Fibroblast of peridontal ligament (primary cell): ENCODE measurements at regions not wholly inside any gene's neighbourhood (a gene's known extent, or its start where the extent isn't known, plus 50 kb on each side); places are given as distances from the start of the nearest gene placed in this dataset.

ENCODE experiments used
- DNase-seq: peaks from one replicate; pipeline ENCODE4 v3.0.0-alpha.2; 2010; ENCODE audit errors: extremely low read depth

DNA sequence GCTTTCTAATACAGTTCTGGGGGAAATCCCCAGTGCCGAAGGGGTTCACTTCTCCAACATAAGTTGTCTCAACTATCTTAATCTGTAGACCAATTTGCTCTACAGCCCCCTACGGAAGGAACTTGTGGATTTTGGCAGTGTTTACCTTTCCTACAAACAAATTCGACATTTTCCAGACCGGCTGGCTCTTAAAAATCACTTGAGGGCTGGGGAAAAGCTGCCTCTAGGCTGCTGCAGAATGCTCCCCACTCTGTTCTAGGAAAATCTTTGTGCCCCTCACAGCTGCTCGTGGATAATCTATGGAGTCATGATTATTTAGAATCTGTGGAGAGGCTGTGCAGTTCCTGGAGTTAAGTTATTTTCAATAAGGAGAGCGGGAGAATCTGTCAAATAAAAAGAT lies 474.6 kb upstream of the FZD8 start:
- no peak for DNase-seq

DNA sequence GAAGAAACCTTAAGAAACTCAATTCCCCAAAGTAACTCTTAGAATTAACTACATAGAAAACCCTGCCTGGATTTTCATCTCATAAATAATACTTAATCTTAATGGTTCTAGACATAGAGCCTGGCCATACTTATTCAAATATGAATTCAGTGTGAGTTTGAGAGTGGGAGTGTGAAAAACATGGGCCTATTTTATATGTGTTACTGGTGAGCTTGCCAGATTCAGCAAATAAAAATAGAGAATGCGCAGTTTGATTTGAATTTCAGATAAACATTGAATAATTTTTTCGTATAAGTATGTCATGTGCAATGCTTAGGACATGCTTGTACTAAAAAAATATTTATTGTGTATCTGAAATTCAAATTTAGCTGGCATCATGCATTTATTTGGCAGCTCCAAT lies 473.9 kb upstream of the FZD8 start:
- no peak for DNase-seq

DNA sequence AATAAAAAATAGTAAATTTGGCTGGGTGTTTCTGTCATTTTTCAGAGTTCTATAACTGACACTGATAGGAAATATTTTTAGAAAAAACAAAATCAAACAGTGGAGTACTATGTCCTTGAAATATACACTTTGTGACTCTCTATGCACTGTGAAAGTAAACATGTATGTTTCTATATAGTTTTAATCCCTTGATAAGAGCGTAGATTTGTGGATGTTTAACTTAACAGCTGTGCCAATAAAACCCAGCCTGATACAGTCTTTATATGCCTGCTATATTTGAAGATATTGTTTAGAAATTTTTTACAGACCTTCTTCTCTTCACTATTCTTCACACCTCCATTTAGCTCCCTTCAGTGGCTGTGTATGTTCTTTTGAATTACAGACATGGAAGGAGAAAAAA lies 473.3 kb upstream of the FZD8 start:
- no peak for DNase-seq

DNA sequence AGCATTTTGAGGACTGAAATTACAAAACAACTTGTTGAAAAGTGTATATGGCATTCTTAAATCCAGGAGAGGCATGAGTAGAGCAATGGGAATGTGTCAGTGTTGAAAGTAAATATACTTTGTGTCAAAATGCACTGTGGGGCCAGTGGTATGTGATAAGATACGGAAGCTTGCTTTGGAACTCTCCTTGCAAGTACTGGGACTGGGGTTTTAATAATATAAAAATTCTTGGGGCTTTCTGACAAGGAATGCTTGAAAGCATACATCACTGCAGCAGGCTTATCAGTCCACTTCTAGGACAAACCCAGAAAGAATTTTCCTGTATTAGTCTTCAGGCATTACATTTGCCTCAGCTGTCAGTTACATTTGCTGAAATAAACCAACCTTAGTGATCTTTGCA lies 472.8 kb upstream of the FZD8 start:
- peak; percentile 22 for DNase-seq

DNA sequence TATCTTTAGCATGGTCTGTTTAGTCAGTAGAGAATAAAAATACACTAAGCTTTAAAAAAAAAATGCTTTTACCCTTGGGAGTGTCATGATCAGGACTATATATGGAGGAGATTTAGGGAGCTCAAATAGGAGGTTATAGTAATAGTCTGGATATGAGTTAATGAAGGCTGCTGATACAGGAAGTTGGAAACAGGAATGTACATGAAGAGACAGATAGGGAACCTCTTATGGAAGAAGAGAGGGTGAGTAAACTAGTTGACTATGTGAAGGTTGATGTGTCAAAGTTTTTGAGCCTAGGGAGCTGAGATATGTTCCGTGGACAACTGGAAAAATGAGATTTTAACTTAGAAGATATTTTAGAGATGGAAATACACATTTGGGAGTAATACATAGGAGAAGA lies 472.0 kb upstream of the FZD8 start:
- no peak for DNase-seq

DNA sequence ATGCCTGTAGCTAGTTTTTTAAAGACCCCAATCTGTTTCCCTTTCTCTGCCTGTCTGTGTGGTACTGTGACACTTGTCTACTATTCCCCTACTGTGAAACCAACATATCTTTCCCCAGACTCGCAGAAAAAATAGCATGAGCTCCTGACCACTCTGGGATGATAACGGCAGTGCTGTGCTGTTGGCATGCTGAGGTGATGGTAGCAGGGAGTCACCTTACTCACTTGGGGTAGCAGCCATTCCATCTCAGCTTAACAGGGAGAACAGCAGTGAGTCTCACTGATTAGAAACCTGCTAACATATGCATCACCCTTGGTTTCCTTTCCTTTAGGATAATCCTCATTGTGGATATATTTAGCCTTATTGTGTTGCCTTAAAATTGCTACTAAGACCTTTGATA lies 469.6 kb upstream of the FZD8 start:
- no peak for DNase-seq

DNA sequence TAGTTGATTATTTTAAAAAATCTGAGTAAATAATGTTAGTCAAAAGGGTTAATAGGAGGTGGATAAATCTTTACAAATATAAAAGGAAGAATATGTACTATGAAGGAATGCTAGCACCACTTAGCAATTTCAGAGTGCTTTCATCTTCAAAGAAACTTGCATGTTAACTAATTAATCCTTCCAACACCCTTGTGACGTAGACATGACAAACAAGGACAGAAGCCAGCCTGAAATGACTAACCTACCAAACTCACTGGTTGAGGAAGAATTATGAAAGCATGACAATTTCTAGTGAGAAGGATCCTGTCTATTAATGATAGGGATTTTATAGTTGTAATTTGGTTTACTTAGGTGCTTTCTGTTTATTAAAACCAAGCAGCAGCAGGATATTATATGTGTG lies 468.0 kb upstream of the FZD8 start:
- no peak for DNase-seq

DNA sequence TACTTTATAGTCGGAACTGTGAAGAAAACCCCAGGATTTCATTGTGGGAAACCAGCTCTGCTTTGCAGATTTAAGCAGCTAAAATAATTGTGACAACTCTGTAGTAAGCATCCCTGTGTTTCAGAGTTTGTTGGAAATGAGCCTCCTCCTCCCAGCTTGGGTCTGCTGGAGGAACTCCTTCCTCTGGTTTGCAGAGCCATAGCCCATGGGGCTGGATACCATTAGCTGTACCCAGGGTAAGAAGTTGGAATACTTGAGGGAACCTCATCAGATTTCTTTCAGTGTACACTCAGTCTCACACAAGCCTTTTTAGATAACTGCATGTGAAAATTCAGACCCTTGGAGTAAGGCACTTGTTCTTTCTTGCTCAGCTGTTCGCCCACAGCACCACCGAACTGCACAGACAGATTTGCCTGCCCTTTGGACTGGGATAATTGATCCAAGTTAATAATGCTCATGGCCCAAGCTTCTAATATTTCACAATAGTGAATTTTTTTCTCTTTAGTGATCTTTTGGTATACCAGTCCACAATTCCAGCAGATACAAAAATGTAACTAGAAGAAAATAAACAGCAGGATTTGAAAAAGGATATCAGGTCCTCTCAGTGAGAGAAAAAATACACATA lies 467.4 kb upstream of the FZD8 start:
- DNase-seq: no peak

DNA sequence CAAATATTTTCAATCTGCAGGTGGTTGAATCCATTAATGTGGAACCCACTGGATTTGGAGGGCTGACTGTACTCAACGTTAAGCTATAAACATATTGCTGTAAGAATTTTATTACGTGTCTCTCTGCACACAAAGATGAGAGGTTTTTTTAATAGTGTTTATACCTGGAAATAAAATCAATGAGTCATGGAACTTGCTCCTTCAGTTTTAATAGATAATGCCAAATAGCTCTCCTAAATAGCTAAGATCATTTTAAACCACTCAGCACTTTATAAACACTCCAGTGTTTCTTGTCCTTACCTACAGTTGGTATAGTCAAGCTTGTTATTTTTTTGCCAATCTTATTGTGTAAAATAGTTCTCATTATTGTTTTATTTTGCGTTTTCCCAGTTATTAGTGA lies 455.6 kb upstream of the FZD8 start:
- no peak for DNase-seq

DNA sequence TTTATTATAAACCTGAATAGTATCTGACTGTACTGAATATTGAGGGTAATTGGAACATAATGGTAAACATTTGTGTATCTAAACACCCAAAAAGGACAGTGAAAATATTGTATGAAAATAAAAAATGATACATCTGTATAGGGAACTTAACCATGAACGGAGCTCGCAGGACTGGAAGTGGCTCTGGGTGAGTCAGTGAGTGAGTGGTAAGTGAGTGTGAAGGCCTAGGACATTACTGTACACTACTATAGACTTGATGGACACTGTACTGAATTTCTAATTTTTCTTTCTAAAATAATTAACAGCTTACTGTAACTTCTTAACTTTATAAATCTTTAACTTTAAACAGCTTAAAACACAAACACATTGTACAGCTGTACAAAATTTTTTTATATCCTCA lies 454.5 kb upstream of the FZD8 start:
- no peak for DNase-seq

DNA sequence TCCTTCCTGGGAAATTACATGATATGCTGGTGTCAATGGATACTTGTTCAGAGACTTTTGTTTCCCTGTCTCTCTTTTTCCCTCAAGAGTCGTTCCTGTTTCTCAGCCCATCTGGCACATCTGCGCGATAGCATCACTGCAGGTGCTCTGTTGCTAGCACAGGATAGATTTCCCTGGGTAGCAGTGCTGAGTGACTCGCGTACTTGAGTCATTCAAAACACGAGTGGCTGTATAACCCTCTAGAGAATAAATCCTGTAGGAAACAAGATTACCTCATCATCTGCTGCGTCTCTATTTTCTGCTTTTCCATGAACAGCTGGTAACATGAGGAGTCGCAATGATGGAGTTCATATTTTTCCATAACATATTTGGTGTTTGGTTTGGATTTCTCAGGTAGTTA lies 452.0 kb upstream of the FZD8 start:
- no peak for DNase-seq

DNA sequence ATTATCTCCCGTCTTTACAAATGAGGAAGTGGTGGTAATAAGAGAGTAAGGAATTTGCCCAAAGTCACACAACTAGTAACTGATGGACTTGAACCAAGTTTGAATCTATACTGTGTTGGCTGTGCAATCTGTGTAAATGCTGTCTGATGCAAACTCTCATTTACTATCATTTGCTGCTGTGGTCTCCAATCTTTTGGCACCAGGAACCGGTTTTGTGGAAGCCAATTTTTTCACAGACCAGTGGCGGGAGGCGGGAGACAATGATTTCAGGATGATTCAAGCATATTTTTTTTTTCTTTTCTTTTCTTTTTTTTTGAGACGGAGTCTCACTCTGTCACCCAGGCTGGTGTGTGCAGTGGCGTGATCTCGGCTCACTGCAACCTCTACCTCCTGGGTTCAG lies 450.0 kb upstream of the FZD8 start:
- no peak for DNase-seq

DNA sequence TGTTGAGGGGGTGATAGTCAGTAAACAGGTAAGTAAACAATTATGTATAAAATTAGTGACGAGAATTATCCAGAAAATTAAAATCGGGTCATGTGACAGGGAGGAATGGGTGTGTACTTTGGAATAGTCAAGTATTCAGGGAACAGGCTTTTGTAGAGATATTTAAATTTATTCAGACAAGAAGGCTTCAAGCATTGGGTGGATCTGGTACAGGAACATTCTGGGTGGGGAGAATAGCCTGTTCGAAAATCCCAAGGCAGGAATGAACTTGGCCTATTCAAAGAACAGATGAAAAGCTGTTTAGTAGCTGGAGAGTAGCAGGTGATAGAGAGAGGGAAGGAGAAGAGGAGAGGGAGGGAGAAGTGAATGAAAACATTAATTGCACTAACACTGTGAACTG lies 448.9 kb upstream of the FZD8 start:
- no peak for DNase-seq

DNA sequence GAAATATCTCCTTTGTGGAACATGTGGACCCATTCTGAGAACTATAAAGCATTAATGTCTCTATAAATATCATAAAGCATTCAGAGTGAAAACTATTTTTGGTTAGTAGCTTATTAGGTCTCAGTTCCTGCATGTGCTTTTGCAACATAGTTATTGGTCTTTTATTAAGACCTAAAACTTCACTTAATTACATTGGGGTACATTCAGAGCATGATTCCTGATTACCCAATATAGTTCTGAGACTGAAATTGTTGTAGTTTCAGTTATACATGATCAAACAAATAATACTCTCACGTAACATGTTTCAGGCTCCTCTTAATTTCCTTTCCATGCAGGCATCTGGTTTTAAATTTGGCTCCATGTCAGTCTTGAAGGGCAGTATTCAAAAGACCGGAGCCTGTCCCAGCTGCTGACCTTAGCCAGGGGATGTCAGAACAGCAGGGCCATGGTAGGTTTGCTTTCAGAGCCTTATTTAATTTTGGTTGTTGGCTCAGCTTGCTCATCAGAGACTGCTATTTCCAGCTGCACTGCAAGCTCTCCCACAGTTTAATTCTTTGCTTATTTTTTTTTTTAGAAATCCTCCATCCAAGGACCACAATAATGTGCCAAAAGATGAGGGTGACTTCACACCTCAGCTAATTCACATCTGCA lies 447.8 kb upstream of the FZD8 start:
- no peak for DNase-seq

DNA sequence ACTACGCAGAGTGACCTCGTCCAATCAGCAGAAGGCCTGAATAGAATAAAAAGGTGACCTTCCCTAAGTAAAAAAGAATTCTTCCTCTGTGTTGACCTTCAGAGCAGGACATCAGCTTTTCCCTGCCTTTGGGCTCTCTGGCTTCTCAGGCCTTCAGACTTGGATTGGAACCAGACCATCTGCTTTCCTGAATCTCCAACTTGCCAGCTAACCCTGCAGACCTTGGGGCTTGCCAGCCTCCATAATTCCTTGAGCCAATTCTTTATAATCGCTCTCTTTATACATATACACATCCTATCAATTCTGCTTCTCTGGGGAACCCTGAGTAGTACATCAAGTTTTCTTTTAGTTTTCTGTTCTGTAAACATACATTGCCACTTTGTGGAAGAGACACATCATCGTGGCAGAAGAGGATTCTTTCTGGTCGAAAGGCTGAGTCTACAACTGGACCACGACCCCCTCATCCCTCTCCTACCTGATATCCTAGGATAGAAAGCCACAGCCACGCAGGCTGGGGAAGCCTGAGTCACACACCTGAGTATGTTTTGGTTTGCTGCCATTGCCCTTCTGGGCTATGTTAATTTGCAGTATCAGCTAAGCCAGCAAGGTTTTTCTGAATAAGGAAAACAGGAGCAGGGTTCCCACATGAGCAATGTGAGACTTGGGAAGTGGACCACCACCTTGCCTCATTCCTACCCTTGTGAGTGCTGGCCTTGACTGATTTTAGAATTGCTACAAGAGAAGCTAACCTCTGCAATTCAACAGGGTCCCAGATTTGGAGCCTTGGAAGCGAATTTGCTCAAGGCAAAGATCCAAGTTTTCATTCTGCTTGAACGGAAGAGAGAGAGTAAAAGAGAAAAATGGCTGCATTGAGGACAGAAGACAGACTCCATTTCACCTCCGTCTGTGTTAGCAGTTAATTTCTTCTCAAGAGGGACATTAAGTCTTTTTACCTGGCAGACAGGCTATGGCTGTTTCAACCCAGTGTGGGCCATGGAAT lies 445.2 kb upstream of the FZD8 start:
- peak; percentile 21 for DNase-seq

DNA sequence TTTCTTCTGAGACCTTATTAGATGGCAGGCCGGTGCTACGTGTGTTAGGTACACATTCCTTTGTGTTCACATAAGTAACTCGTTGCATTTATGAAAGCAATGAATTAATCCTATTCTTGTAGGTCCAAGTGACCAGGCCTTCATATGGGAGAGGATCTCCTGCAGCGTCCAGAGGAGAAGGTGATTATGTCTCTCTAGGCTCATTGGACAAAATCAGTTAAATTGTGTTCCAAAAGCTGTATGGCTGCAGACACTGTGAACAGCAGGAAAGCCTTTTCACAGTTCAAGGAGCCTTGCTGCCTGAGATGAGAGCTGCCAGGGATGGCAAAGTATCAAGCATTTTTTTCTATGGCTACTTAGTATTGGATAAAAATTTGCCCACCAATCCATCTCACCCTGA lies 433.1 kb upstream of the FZD8 start:
- no peak for DNase-seq

DNA sequence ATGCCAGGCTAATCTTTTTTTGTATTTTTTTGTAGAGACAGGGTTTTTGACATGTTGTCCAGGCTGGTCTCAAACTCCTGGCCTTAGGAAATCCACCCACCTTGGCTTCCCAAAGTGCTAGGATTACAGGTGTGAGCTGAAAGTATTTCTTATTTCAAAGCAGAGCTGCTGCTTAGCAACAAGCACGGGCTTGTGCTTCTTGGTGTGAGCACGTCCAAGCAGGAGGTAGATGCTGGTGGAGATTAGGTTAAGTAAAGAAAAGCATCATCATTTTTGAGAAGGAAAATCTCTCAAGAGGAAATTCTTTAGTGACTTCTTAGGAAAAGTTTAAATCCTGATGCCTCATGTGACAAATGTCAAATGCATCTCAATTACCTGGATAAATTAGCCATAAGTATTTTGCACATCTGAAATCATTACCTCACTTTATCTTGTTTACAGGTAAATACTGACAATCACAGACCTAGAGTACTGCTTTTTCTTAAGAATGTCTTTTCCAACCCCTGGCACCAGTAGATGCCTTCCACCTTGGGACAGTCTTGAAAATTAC lies 431.8 kb upstream of the FZD8 start:
- no peak for DNase-seq

DNA sequence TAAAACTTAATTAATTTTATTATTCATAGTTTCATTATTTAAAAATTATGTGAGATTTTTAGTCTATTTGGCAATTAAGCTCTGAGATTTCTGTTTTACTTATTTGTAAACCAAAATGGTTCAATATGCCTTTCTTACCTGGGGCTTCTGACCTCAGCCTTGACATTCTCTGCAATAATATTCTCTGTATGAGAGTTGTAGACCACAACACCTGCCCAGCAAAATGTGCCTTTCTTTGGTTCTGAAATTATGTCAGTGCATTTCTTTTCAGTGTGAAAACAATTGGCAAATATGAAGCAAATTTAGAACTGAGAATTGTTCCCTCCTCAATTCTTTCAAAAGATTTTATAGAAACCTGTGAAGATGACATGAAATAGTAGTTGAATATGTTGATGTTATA lies 426.4 kb upstream of the FZD8 start:
- DNase-seq: no peak

DNA sequence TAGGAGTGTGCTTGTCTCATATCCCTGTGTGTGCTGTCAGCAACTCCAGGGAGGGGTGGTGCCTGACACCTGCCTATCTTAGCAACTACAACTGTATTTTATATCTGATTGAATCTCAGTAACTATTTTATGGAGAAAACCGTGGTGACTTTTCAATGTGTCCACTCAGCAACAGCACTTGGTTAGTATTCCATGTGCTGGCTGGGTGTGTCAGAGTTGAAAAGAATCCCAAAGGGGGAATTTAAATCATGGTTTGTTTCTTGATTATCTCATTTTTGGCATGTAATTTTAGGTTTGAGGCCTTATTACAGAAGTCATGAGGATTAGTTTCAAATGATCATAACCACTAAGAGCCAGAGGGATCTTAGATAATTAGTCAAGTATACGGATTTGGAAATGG lies 425.7 kb upstream of the FZD8 start:
- DNase-seq: peak; percentile 2

DNA sequence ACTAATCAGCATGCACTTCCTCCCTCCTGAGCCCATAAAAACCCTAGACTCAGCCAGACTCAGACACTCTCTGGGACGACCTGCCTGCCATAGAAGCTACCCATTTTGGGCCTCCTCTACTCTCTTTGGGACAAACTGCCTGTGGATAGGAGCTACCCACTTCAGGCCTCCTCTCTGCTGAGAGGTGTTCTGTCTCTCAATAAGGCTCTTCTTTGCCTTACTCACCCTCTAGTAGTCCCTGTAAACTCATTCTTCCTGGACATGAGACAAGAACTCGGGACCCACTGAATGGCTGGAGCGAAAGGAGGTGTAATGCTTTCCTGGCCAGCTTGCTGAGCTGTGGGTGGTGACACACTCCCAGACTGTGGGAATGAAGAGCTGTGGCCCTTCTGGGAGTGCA lies 424.8 kb upstream of the FZD8 start:
- no peak for DNase-seq

DNA sequence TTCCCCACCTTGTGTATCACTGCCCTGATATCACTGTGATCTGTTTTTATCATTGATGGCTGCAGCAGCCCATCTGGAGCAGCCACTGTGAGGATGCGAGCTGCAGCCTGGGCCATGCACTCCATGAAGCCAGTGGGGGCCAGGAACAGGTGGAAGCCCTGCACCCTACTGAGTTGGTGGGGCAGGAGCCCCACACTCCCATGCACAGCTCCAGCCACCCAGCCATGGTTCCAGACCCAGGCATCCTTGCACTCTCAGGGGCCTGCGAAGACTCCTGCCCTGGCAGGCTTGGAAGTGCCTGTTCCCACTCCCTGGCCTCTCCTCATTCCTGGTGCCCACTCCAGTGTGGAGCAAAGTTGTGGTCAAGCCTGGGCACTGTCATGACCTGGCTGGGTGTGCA lies 424.0 kb upstream of the FZD8 start:
- DNase-seq: no peak

DNA sequence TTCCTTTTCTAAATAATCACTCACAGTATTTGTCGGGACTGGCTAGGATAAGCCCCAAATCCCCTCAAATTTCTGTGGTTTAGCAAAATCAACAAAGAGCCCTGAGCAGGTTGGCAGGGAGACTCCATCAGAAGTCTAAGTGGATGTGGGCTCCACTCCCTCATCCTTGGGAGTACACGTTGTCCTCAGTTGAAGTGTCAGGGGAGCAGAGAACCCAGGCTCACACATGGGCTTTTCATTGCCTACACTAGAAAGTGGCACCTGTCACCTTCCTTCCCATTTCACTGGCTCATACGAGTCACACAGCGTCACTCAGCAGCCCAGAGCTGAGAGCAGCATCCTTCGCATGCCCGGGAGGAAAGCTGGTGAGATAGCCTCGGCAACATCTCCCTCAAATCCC lies 421.3 kb upstream of the FZD8 start:
- DNase-seq: no peak

DNA sequence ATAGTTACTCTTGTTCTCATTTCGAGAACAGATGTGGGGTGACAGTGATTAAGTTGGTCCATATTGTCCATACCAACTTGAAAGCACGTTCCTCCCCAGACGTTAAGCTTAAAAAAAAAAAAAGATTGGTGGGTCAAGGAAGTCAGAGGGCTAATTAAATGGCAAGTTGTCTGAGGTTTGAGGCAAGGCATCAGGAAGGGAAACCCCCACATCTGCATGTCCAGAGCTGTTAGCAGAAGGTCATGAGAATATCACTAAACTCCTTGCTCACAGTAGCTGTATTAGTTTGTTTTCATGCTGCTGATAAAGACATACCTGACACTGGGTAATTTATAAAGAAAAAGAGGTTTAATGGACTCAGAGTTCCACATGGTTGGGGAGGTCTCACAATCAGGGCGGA lies 415.6 kb upstream of the FZD8 start:
- no peak for DNase-seq
